Neural cell (in vitro differentiated cells): ENCODE measurements at regions not wholly inside any gene's neighbourhood (a gene's known extent, or its start where the extent isn't known, plus 50 kb on each side); places are given as distances from the start of the nearest gene placed in this dataset.

Experiments
- H2AFZ ChIP-seq: fragments of 200-600, 300-800 bp; sonication (generic), shearing (Covaris generic); 2 replicates; pipeline ENCODE4 v1.6.0; 2014; ENCODE audit warnings: low read depth, mild to moderate bottlenecking, antibody characterized with exemption, low read length, moderate library complexity
- H3F3A ChIP-seq: fragments of 200-600 bp; shearing (Covaris generic); 2 replicates; pipeline ENCODE4 v1.6.1; 2016; ENCODE audit warnings: mild to moderate bottlenecking, moderate library complexity, mixed read lengths, antibody characterized with exemption, low read length; ENCODE audit not compliant: insufficient read depth, poor library complexity, severe bottlenecking
- H3K27ac ChIP-seq: fragments of 200-600, 300-800 bp; sonication (generic), shearing (Covaris generic); 2 replicates; pipeline ENCODE4 v1.5.1; 2014; ENCODE audit warnings: mild to moderate bottlenecking, low read length, moderate library complexity
- H3K27me3 ChIP-seq: fragments of 300-800, 200-600 bp; sonication (generic), shearing (Covaris generic); 2 replicates; pipeline ENCODE4 v1.6.0; 2014; ENCODE audit warnings: mild to moderate bottlenecking, low read depth, low read length, moderate library complexity; ENCODE audit not compliant: insufficient read depth
- H3K36me3 ChIP-seq: fragments of 300-800, 200-600 bp; sonication (generic), shearing (Covaris generic); 2 replicates; pipeline ENCODE4 v1.5.1; 2014; ENCODE audit warnings: mild to moderate bottlenecking, antibody characterized with exemption, low read length, moderate library complexity; ENCODE audit not compliant: insufficient read depth
- H3K4me2 ChIP-seq: fragments of 300-800, 200-600 bp; sonication (generic), shearing (Covaris generic); 2 replicates; pipeline ENCODE4 v1.6.0; 2014; ENCODE audit warnings: mild to moderate bottlenecking, low read length
- H3K4me3 ChIP-seq: fragments of 300-800, 200-600 bp; sonication (generic), shearing (Covaris generic); 2 replicates; pipeline ENCODE4 v1.5.1; 2014; ENCODE audit warnings: mild to moderate bottlenecking, low read length, moderate library complexity
- H3K79me2 ChIP-seq: fragments of 200-600 bp; shearing (Covaris generic); replicated peaks from 2 replicates; pipeline ENCODE4 v1.6.0; 2014; ENCODE audit warnings: mild to moderate bottlenecking, low read length, moderate library complexity; ENCODE audit not compliant: insufficient read depth
- H3K9ac ChIP-seq: fragments of 300-800, 200-600 bp; sonication (generic), shearing (Covaris generic); 2 replicates; pipeline ENCODE4 v1.6.1; 2016; ENCODE audit warnings: mild to moderate bottlenecking, low read length, mixed read lengths
- H3K9me2 ChIP-seq: fragments of 200-600 bp; shearing (Covaris generic); 2 replicates; pipeline ENCODE4 v1.6.1; 2016; ENCODE audit warnings: mild to moderate bottlenecking, low read length, mixed read lengths; ENCODE audit not compliant: insufficient read depth
- H3K9me3 ChIP-seq: fragments of 200-600, 300-800 bp; sonication (generic), shearing (Covaris generic); 2 replicates; pipeline ENCODE4 v1.6.1; 2016; ENCODE audit warnings: mild to moderate bottlenecking, mixed run types, low read length, moderate library complexity, mixed read lengths
- H4K20me1 ChIP-seq: fragments of 200-600 bp; shearing (Covaris generic); 2 replicates; pipeline ENCODE4 v1.6.1; 2016; ENCODE audit warnings: mild to moderate bottlenecking, mixed run types; ENCODE audit not compliant: insufficient read depth
- EP300 ChIP-seq: fragments of 450-650 bp; conservative IDR thresholded peaks from 2 replicates; pipeline ENCODE4 v1.6.1; 2014; ENCODE audit warnings: antibody characterized with exemption, mild to moderate bottlenecking, moderate library complexity; ENCODE audit not compliant: poor library complexity, severe bottlenecking
- EZH2 ChIP-seq: fragments of 200-600, 300-800 bp; shearing (Covaris generic), sonication (generic); IDR thresholded peaks from 2 replicates; pipeline ENCODE4 v1.6.1; 2014; ENCODE audit warnings: antibody characterized with exemption, low read length, borderline replicate concordance, mild to moderate bottlenecking; ENCODE audit not compliant: insufficient read depth, poor library complexity, severe bottlenecking
- MXI1 ChIP-seq: fragments of 450-650 bp; conservative IDR thresholded peaks from 2 replicates; pipeline ENCODE4 v1.6.1; 2014; ENCODE audit warnings: antibody characterized with exemption, mild to moderate bottlenecking; ENCODE audit not compliant: poor library complexity, severe bottlenecking
- POLR2AphosphoS5 ChIP-seq: IDR thresholded peaks from 2 replicates; pipeline ENCODE4 v1.6.1; 2012
- RAD21 ChIP-seq: fragments of 450-650 bp; conservative IDR thresholded peaks from 2 replicates; pipeline ENCODE4 v1.6.1; 2014; ENCODE audit warnings: antibody characterized with exemption, mild to moderate bottlenecking, moderate library complexity
- SMC3 ChIP-seq: fragments of 450-650 bp; conservative IDR thresholded peaks from 2 replicates; pipeline ENCODE4 v1.6.1; 2014; ENCODE audit warnings: antibody characterized with exemption, mild to moderate bottlenecking, moderate library complexity; ENCODE audit not compliant: poor library complexity
- TAF1 ChIP-seq: IDR thresholded peaks from 2 replicates; pipeline ENCODE4 v1.6.1; 2012; ENCODE audit warnings: low read depth
- TF ChIP-seq, protein P1 (sequence below): IDR thresholded peaks from 2 replicates; pipeline ENCODE4 v1.6.1; 2012; ENCODE audit warnings: borderline replicate concordance
- TF ChIP-seq, protein P2 (sequence below): fragments of 450-650 bp; IDR thresholded peaks from 2 replicates; pipeline ENCODE4 v1.5.1; 2014; ENCODE audit warnings: antibody characterized with exemption, mild to moderate bottlenecking, moderate library complexity; ENCODE audit not compliant: poor library complexity, severe bottlenecking

- no peak overlapping the region for H3K27ac ChIP-seq
- no peaks in the 10 kb centered on the region for H3K9me3 ChIP-seq
- TF ChIP-seq SMC3 (no peak), EZH2 (no peak), MXI1 (no peak), RAD21 (no peak), POLR2AphosphoS5 (no peak), TAF1 (no peak), EP300 (no peak)
- TF ChIP-seq, protein P1, sequence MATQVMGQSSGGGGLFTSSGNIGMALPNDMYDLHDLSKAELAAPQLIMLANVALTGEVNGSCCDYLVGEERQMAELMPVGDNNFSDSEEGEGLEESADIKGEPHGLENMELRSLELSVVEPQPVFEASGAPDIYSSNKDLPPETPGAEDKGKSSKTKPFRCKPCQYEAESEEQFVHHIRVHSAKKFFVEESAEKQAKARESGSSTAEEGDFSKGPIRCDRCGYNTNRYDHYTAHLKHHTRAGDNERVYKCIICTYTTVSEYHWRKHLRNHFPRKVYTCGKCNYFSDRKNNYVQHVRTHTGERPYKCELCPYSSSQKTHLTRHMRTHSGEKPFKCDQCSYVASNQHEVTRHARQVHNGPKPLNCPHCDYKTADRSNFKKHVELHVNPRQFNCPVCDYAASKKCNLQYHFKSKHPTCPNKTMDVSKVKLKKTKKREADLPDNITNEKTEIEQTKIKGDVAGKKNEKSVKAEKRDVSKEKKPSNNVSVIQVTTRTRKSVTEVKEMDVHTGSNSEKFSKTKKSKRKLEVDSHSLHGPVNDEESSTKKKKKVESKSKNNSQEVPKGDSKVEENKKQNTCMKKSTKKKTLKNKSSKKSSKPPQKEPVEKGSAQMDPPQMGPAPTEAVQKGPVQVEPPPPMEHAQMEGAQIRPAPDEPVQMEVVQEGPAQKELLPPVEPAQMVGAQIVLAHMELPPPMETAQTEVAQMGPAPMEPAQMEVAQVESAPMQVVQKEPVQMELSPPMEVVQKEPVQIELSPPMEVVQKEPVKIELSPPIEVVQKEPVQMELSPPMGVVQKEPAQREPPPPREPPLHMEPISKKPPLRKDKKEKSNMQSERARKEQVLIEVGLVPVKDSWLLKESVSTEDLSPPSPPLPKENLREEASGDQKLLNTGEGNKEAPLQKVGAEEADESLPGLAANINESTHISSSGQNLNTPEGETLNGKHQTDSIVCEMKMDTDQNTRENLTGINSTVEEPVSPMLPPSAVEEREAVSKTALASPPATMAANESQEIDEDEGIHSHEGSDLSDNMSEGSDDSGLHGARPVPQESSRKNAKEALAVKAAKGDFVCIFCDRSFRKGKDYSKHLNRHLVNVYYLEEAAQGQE, result no peak
- TF ChIP-seq, protein P2, sequence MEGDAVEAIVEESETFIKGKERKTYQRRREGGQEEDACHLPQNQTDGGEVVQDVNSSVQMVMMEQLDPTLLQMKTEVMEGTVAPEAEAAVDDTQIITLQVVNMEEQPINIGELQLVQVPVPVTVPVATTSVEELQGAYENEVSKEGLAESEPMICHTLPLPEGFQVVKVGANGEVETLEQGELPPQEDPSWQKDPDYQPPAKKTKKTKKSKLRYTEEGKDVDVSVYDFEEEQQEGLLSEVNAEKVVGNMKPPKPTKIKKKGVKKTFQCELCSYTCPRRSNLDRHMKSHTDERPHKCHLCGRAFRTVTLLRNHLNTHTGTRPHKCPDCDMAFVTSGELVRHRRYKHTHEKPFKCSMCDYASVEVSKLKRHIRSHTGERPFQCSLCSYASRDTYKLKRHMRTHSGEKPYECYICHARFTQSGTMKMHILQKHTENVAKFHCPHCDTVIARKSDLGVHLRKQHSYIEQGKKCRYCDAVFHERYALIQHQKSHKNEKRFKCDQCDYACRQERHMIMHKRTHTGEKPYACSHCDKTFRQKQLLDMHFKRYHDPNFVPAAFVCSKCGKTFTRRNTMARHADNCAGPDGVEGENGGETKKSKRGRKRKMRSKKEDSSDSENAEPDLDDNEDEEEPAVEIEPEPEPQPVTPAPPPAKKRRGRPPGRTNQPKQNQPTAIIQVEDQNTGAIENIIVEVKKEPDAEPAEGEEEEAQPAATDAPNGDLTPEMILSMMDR, result no peak
- H3K9ac ChIP-seq, result no peak overlapping the region
- H2AFZ ChIP-seq, result no peak overlapping the region
- no peaks in the 10 kb centered on the region for H3K79me2 ChIP-seq
- H3K9me2 ChIP-seq, result no peaks in the 10 kb centered on the region
- no peaks in the 10 kb centered on the region for H3K36me3 ChIP-seq
- H3K27me3 ChIP-seq, result no peaks in the 10 kb centered on the region
- H4K20me1 ChIP-seq, result no peaks in the 10 kb centered on the region
- no peaks in the 10 kb centered on the region for H3F3A ChIP-seq
- H3K4me2 ChIP-seq, result no peak overlapping the region
- H3K4me3 ChIP-seq, result no peak overlapping the region
Measured at GRCh38 chr13:27341616-27342015, 71.0 kb downstream of the RASL11A start.

DNA sequence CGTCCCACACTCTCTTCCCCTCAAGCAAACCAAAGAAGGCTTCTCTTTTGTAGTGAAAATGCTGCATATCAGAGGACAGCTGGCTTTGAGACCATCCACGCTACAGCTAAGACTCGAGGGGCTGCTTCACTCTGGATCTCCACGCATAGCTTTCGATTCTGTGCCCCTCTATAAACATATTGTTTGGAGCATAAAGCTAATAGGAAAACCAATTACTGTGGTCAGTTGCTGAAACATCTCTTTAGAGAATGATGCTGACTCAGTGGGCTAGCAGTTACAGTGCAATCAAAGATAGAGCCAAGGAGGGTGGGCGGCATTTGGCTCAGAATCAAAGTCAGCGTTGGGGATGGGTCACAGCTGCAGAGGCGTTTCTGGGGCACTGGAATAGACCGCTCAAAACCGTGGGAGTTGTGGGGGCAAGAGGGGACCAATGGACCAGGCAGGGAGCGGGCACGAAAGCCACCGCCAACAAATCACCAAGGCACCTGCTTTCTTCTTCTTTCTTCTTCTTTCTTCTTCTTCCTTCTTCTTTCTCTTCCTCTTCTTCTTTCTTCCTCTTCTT, 76.7 kb downstream of the RASL11A start:
- no peak overlapping the region for H3K27ac ChIP-seq
- no peaks in the 10 kb centered on the region for H3K36me3 ChIP-seq
- H3K27me3 ChIP-seq, result no peaks in the 10 kb centered on the region
- no peak overlapping the region for H2AFZ ChIP-seq
- H4K20me1 ChIP-seq, result no peaks in the 10 kb centered on the region
- H3F3A ChIP-seq, result no peaks in the 10 kb centered on the region
- TF ChIP-seq RAD21 (no peak), TAF1 (no peak), SMC3 (no peak), POLR2AphosphoS5 (no peak), EZH2 (no peak), EP300 (no peak), MXI1 (no peak)
- TF ChIP-seq, protein P2, result no peak
- TF ChIP-seq, protein P1, result no peak
- no peaks in the 10 kb centered on the region for H3K79me2 ChIP-seq
- H3K4me2 ChIP-seq, result no peak overlapping the region
- H3K9ac ChIP-seq, result no peak overlapping the region
- H3K9me2 ChIP-seq, result no peaks in the 10 kb centered on the region
- no peak overlapping the region for H3K4me3 ChIP-seq
- H3K9me3 ChIP-seq, result no peaks in the 10 kb centered on the region
